ENCODE measurements at regions not wholly inside any gene's neighbourhood (a gene's known extent, or its start where the extent isn't known, plus 50 kb on each side); places are given as distances from the start of the nearest gene placed in this dataset.

DNA sequence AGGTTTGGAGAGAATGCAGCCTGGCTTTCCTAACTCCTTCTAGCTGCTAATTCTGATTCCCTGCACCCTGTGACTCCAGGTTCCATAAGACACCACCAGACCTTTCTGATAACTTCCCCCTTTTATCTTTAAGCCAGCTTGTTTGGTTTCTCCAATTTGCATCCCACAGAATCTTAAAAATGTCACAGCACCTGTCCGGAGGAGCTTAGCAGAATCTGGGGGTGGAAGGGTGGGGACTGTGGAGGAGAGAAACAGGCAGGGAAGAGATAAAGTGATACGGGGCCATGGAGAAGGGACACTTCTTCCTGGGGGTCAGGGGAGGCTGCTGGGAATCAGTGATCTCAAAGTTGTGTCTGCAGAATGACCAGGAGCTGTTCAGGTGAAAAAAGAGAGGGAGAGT, 59.4 kb downstream of the FOXL1 start:
- Mint-ChIP-seq H3K4me3 (no peak overlapping the region), H3K4me1 (peaks cover 28% of the 10 kb centered on the region), H3K36me3 (no peaks in the 10 kb centered on the region), H3K27ac (no peak overlapping the region), H3K27me3 (ENCODE audit: low read depth) (peaks cover 4% of the 10 kb centered on the region), H3K9me3 (peaks cover 4% of the 10 kb centered on the region)
- TF ChIP-seq, protein P1, sequence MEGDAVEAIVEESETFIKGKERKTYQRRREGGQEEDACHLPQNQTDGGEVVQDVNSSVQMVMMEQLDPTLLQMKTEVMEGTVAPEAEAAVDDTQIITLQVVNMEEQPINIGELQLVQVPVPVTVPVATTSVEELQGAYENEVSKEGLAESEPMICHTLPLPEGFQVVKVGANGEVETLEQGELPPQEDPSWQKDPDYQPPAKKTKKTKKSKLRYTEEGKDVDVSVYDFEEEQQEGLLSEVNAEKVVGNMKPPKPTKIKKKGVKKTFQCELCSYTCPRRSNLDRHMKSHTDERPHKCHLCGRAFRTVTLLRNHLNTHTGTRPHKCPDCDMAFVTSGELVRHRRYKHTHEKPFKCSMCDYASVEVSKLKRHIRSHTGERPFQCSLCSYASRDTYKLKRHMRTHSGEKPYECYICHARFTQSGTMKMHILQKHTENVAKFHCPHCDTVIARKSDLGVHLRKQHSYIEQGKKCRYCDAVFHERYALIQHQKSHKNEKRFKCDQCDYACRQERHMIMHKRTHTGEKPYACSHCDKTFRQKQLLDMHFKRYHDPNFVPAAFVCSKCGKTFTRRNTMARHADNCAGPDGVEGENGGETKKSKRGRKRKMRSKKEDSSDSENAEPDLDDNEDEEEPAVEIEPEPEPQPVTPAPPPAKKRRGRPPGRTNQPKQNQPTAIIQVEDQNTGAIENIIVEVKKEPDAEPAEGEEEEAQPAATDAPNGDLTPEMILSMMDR (IDR thresholded peaks at IDR 0.05; ENCODE audit: unreplicated experiment): no peak
- DNase-seq (ENCODE audit: low spot score in 2 of 2, unreplicated experiment in 2 of 2): no peak

GRCh38 chr16:86638642-86639041, 60.3 kb downstream of the FOXL1 start:
- TF ChIP-seq, protein P1 (IDR thresholded peaks at IDR 0.05; ENCODE audit: unreplicated experiment): no peak
- DNase-seq (ENCODE audit: low spot score in 2 of 2, unreplicated experiment in 2 of 2): no peak
- Mint-ChIP-seq H3K27me3 (ENCODE audit: low read depth) (peaks cover 4% of the 10 kb centered on the region), H3K4me1 (peaks cover 34% of the 10 kb centered on the region), H3K4me3 (no peak overlapping the region), H3K9me3 (no peaks in the 10 kb centered on the region), H3K27ac (no peak overlapping the region), H3K36me3 (no peaks in the 10 kb centered on the region)

- peaks cover 34% of the 10 kb centered on the region for H3K4me1 Mint-ChIP-seq
- no peak for DNase-seq (ENCODE audit: low spot score in 2 of 2, unreplicated experiment in 2 of 2)
- H3K27ac Mint-ChIP-seq: no peak overlapping the region
- peaks cover 4% of the 10 kb centered on the region for H3K27me3 Mint-ChIP-seq (ENCODE audit: low read depth)
- no peaks in the 10 kb centered on the region for H3K9me3 Mint-ChIP-seq
- H3K4me3 Mint-ChIP-seq: no peak overlapping the region
- TF ChIP-seq, protein P1 (IDR thresholded peaks at IDR 0.05; ENCODE audit: unreplicated experiment): no peak
- no peaks in the 10 kb centered on the region for H3K36me3 Mint-ChIP-seq
These were observed 61.0 kb downstream of the FOXL1 start for GRCh38 chr16:86639354-86639753.

DNA sequence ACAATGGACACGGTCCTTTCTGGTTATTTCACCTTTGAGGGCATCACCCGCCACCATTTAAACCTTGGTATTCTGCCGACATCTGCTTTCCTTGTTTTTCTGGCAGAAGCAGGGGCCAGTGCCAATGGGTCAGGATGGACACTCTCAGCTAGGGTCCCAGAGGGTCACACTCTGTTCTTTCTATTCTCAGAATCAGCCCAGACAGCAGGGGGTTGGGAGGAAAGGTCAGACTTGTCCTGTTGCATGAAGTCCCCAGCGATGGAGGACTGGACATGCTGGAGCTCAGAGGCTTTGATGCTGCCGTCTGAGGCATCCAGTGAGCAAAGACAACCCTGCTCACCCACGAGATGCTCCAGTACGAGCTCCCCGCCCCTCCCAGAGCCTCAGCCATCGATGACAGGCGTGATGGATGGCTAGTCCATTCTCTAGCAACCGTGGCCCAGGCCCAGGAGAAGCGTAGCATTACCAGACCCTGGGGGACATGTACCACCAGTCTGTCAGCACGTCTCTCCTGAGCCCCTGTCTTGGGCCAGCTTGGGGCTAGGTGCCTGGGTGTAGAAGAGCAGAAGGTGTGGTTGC, 62.0 kb downstream of the FOXL1 start:
- TF ChIP-seq, protein P1 (IDR thresholded peaks at IDR 0.05; ENCODE audit: unreplicated experiment): no peak
- H3K27ac Mint-ChIP-seq: no peak overlapping the region
- H3K36me3 Mint-ChIP-seq: no peaks in the 10 kb centered on the region
- peaks cover 4% of the 10 kb centered on the region for H3K27me3 Mint-ChIP-seq (ENCODE audit: low read depth)
- no peak overlapping the region for H3K4me3 Mint-ChIP-seq
- H3K4me1 Mint-ChIP-seq: peaks cover 24% of the 10 kb centered on the region
- no peak for DNase-seq (ENCODE audit: low spot score in 2 of 2, unreplicated experiment in 2 of 2)
- H3K9me3 Mint-ChIP-seq: no peaks in the 10 kb centered on the region

DNA sequence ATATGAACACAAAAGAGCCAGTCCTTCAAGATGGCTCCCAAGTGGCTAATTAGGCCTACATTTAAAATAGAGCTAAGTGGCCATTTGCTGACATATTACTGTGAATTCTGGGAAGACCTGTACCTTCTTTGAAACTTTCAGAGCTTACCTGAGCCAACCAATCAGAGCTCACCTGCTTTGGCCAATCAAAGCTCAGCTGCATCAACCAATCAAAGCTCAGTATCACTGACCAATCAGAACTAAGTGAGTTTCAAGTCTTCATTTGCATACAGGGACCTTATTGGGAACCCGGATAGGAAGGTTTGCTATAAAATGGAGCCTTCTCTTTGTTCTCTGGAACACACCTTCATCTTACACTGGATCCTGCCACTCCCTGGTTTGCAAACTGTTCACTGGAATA, 63.7 kb downstream of the FOXL1 start:
- Mint-ChIP-seq H3K9me3 (peaks cover 3% of the 10 kb centered on the region), H3K36me3 (no peaks in the 10 kb centered on the region), H3K27ac (no peak overlapping the region), H3K4me1 (peaks cover 16% of the 10 kb centered on the region), H3K27me3 (ENCODE audit: low read depth) (peaks cover 12% of the 10 kb centered on the region), H3K4me3 (no peak overlapping the region)
- no peak for DNase-seq (ENCODE audit: low spot score in 2 of 2, unreplicated experiment in 2 of 2)
- TF ChIP-seq, protein P1 (IDR thresholded peaks at IDR 0.05; ENCODE audit: unreplicated experiment): no peak

DNA sequence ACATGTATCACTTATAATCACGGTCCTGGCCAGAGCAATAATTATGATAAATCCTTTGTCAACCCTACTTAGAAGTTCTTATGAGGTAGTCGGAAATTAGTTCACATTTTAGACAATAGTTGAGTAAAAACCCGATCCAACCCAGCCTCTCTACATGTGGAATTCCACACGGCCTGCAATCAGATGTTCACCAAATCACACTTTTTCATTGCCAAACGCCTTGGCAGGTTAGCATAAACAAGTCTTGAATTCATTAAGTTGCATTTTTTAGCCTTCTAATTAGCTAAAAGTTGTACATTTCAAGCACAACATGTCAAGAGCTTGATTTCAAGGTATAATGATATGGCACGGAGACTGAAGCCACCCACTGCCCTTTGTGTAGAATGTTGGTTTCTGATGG, 65.3 kb downstream of the FOXL1 start:
- Mint-ChIP-seq H3K36me3 (no peaks in the 10 kb centered on the region), H3K27me3 (ENCODE audit: low read depth) (peaks cover 14% of the 10 kb centered on the region)

More for the DNA sequence above, 65.3 kb downstream of the FOXL1 start:
- Mint-ChIP-seq H3K4me1 (peaks cover 7% of the 10 kb centered on the region), H3K9me3 (peaks cover 6% of the 10 kb centered on the region), H3K4me3 (no peak overlapping the region), H3K27ac (no peak overlapping the region)
- DNase-seq (ENCODE audit: low spot score in 2 of 2, unreplicated experiment in 2 of 2): no peak
- TF ChIP-seq, protein P1 (IDR thresholded peaks at IDR 0.05; ENCODE audit: unreplicated experiment): no peak
